Colon (tissue), 2 donors: ENCODE measurements at regions not wholly inside any gene's neighbourhood (a gene's known extent, or its start where the extent isn't known, plus 50 kb on each side); places are given as distances from the start of the nearest gene placed in this dataset.

Experiments
- FAIRE-seq: peaks from 2 replicates; lab custom pipeline; 2012; peaks lifted over from hg19 to GRCh38; lab: Jason Lieb, UNC
- donor health status: control.
- donor health status: control.

- FAIRE-seq, result no peak
These were observed 502.9 kb downstream of the PDCD6IP start for GRCh38 chr3:34301313-34301712.

GRCh38 chr3:34305266-34305665 is 506.8 kb downstream of the PDCD6IP start:
- no peak for FAIRE-seq

GRCh38 chr3:34312684-34313083 is 514.3 kb downstream of the PDCD6IP start:
- FAIRE-seq, result no peak

- FAIRE-seq, result no peak
These were observed 521.5 kb downstream of the PDCD6IP start for GRCh38 chr3:34319881-34320280.

- FAIRE-seq, result no peak
These were observed 525.1 kb downstream of the PDCD6IP start for GRCh38 chr3:34323517-34323916.

- no peak for FAIRE-seq
These were observed 548.2 kb downstream of the PDCD6IP start for GRCh38 chr3:34346656-34347055.

GRCh38 chr3:34351882-34352777 is 553.7 kb downstream of the PDCD6IP start:
- no peak for FAIRE-seq

- FAIRE-seq, result no peak
These were observed 554.4 kb downstream of the PDCD6IP start for GRCh38 chr3:34352778-34353331.

- no peak for FAIRE-seq
These were observed 559.0 kb downstream of the PDCD6IP start for GRCh38 chr3:34357461-34357860.

GRCh38 chr3:34359064-34359463 is 560.6 kb downstream of the PDCD6IP start:
- FAIRE-seq, result no peak

- no peak for FAIRE-seq
These were observed 562.3 kb downstream of the PDCD6IP start for GRCh38 chr3:34360713-34361112.

GRCh38 chr3:34361921-34362320 is 563.5 kb downstream of the PDCD6IP start:
- no peak for FAIRE-seq

GRCh38 chr3:34362910-34363309 is 564.5 kb downstream of the PDCD6IP start:
- no peak for FAIRE-seq

- no peak for FAIRE-seq
These were observed 565.5 kb downstream of the PDCD6IP start for GRCh38 chr3:34363881-34364280.

- FAIRE-seq, result no peak
These were observed 565.9 kb downstream of the PDCD6IP start for GRCh38 chr3:34364335-34364734.

- no peak for FAIRE-seq
These were observed 566.8 kb downstream of the PDCD6IP start for GRCh38 chr3:34365231-34365630.

- no peak for FAIRE-seq
These were observed 567.3 kb downstream of the PDCD6IP start for GRCh38 chr3:34365771-34366170.

- FAIRE-seq, result no peak
These were observed 569.1 kb downstream of the PDCD6IP start for GRCh38 chr3:34367521-34367920.

- FAIRE-seq, result no peak
These were observed 576.1 kb downstream of the PDCD6IP start for GRCh38 chr3:34374521-34374920.

- no peak for FAIRE-seq
These were observed 578.3 kb downstream of the PDCD6IP start for GRCh38 chr3:34376691-34377090.

- no peak for FAIRE-seq
These were observed 579.5 kb downstream of the PDCD6IP start for GRCh38 chr3:34377961-34378360.

- FAIRE-seq, result no peak
These were observed 582.8 kb downstream of the PDCD6IP start for GRCh38 chr3:34381243-34381642.

GRCh38 chr3:34382859-34383258 is 584.4 kb downstream of the PDCD6IP start:
- FAIRE-seq, result no peak

- no peak for FAIRE-seq
These were observed 587.9 kb downstream of the PDCD6IP start for GRCh38 chr3:34386309-34386708.
